HUES6 (cell line): ENCODE measurements at regions not wholly inside any gene's neighbourhood (a gene's known extent, or its start where the extent isn't known, plus 50 kb on each side); places are given as distances from the start of the nearest gene placed in this dataset.

ENCODE experiments used
- H3K27ac ChIP-seq: 2 replicates; pipeline ENCODE4 v1.7.0; 2013; ENCODE audit warnings: low read depth, mild to moderate bottlenecking, low read length, inconsistent platforms
- H3K27me3 ChIP-seq: 2 replicates; pipeline ENCODE4 v1.6.1; 2013; ENCODE audit warnings: low read length; ENCODE audit not compliant: control insufficient read depth, insufficient read depth
- H3K36me3 ChIP-seq: 2 replicates; pipeline ENCODE4 v1.6.1; 2013; ENCODE audit warnings: low read length; ENCODE audit not compliant: control insufficient read depth, insufficient read depth
- H3K4me1 ChIP-seq: 2 replicates; pipeline ENCODE4 v1.6.1; 2013; ENCODE audit warnings: low read length; ENCODE audit not compliant: control insufficient read depth, insufficient read depth
- H3K4me3 ChIP-seq: 2 replicates; pipeline ENCODE4 v1.5.1; 2013; ENCODE audit warnings: low read depth, low read length
- H3K9ac ChIP-seq: one replicate; pipeline ENCODE4 v1.6.1; 2013; ENCODE audit warnings: mild to moderate bottlenecking, low read length
- H3K9me3 ChIP-seq: 2 replicates; pipeline ENCODE4 v1.6.1; 2013; ENCODE audit warnings: low read depth, low read length; ENCODE audit not compliant: control insufficient read depth, insufficient read depth

DNA sequence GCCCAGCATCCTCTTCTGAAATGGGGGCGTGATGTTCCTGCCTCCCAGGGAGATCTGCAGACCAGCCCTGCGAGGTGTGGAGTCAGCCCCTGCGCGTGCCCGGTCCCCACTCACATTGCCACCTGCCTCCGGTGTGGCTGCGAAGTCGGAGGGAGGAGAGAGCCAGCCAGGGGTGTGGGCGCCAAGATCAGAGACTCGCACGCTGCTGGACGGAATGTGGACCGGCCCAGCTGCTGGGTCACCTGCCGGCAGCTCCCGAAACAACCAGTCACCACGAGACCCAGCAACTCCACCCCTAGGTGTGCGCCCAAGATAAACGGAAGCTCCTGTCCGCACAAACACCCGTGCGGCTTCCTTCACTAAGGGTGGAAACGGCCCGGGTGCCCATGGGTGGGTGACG is 51.1 kb upstream of the EGFL7 start:
- Histone ChIP-seq H3K9ac (no peak overlapping the region), H3K4me3 (no peak overlapping the region), H3K36me3 (no peaks in the 10 kb centered on the region), H3K9me3 (no peaks in the 10 kb centered on the region), H3K4me1 (peaks cover 42% of the 10 kb centered on the region), H3K27me3 (no peaks in the 10 kb centered on the region), H3K27ac (no peak overlapping the region)

DNA sequence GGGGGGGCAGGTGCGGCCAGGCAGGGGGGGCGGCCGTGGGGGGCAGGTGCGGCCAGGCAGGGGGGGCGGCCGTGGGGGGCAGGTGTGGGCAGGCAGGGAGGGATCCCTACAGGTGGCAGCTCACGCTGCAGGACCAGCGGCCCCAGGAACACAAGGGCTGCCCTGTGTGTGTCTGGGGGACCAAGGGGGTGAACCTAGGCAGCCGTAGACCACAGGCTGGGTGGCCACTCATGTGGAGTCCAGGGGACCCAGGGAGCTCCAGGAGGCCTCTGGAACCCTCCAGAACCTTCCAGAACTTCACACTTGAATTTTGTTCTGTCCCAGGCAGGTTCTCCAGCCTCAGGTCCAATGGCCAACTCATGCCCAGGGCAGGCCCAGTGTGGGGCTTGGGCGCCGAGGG is 51.6 kb upstream of the EGFL7 start:
- H3K27me3 ChIP-seq: no peaks in the 10 kb centered on the region
- no peaks in the 10 kb centered on the region for H3K36me3 ChIP-seq
- peaks cover 47% of the 10 kb centered on the region for H3K4me1 ChIP-seq
- no peak overlapping the region for H3K4me3 ChIP-seq
- H3K27ac ChIP-seq: no peak overlapping the region
- no peaks in the 10 kb centered on the region for H3K9me3 ChIP-seq
- H3K9ac ChIP-seq: no peak overlapping the region

GRCh38 chr9:136610426-136610825 is 52.3 kb upstream of the EGFL7 start:
- Histone ChIP-seq H3K36me3 (no peaks in the 10 kb centered on the region), H3K4me3 (no peak overlapping the region), H3K9me3 (no peaks in the 10 kb centered on the region), H3K4me1 (peaks cover 44% of the 10 kb centered on the region), H3K27ac (no peak overlapping the region), H3K27me3 (no peaks in the 10 kb centered on the region), H3K9ac (no peak overlapping the region)

GRCh38 chr9:136609838-136610311 is 52.8 kb upstream of the EGFL7 start:
- Histone ChIP-seq H3K4me1 (peaks cover 43% of the 10 kb centered on the region), H3K9ac (no peak overlapping the region), H3K36me3 (no peaks in the 10 kb centered on the region), H3K4me3 (no peak overlapping the region), H3K9me3 (no peaks in the 10 kb centered on the region), H3K27me3 (no peaks in the 10 kb centered on the region), H3K27ac (no peak overlapping the region)

GRCh38 chr9:136609160-136609475 is 53.6 kb upstream of the EGFL7 start:
- Histone ChIP-seq H3K4me1 (peaks cover 46% of the 10 kb centered on the region), H3K27me3 (no peaks in the 10 kb centered on the region)

DNA sequence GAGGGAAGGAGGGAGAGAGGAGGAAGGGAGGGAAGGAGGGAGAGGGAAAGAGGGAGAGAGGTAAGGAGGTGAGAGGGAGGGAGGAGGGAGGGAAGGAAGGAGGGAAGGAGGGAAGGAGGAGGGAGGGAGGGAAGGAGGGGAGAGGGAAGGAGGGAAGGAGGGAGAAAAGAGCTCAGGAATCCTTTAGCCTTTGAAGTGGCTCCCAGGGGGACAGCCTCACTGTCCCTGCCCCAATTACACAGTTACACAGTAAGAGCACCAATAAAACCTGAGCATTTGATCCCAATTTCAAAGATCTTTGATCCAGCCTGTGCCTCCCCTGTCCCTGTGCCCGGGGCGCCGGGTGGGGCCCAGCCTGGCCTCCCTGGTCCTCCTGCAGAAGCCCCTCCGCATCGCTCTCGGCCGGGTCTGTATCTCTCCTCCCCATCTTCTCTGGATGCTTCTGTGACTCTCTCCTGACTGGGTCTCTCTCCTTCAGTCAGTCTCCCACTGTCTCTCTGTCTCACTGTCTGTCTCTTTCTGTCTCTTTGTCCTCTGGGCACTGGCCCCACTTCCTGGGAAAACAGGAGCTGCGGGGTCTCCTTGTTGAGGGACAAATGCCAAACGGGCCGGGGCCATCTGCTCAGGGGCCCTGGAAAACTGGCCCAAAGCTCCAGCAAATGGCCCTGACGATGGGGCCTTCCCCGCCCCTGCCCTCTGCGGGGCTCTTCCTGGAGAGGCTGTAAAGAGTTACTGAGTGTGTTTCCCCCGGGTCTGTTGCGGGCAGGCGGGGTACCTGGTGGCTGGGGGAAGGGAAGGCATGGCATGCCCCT is 54.2 kb upstream of the EGFL7 start:
- Histone ChIP-seq H3K27ac (no peak overlapping the region), H3K4me3 (no peak overlapping the region), H3K36me3 (no peaks in the 10 kb centered on the region), H3K9ac (no peak overlapping the region), H3K4me1 (peaks cover 46% of the 10 kb centered on the region), H3K9me3 (no peaks in the 10 kb centered on the region), H3K27me3 (no peaks in the 10 kb centered on the region)

More at GRCh38 chr9:136609160-136609475, 53.6 kb upstream of the EGFL7 start:
- Histone ChIP-seq H3K4me3 (no peak overlapping the region), H3K36me3 (no peaks in the 10 kb centered on the region), H3K9me3 (no peaks in the 10 kb centered on the region), H3K27ac (no peak overlapping the region), H3K9ac (no peak overlapping the region)

- Histone ChIP-seq H3K4me3 (no peak overlapping the region), H3K4me1 (peaks cover 53% of the 10 kb centered on the region), H3K9ac (no peak overlapping the region), H3K36me3 (no peaks in the 10 kb centered on the region), H3K27me3 (no peaks in the 10 kb centered on the region), H3K9me3 (no peaks in the 10 kb centered on the region), H3K27ac (no peak overlapping the region)
Measured at GRCh38 chr9:136607334-136607919, 55.3 kb upstream of the EGFL7 start.

- H3K9me3 ChIP-seq: no peaks in the 10 kb centered on the region
- no peak overlapping the region for H3K4me3 ChIP-seq
- H3K36me3 ChIP-seq: no peaks in the 10 kb centered on the region
- H3K9ac ChIP-seq: no peak overlapping the region
- no peak overlapping the region for H3K27ac ChIP-seq
- H3K27me3 ChIP-seq: no peaks in the 10 kb centered on the region
- peaks cover 57% of the 10 kb centered on the region for H3K4me1 ChIP-seq
Measured at GRCh38 chr9:136606687-136607333, 55.9 kb upstream of the EGFL7 start.

GRCh38 chr9:136605988-136606660 is 56.6 kb upstream of the EGFL7 start:
- H3K4me3 ChIP-seq: no peak overlapping the region
- H3K9ac ChIP-seq: no peak overlapping the region
- H3K9me3 ChIP-seq: no peaks in the 10 kb centered on the region
- H3K27me3 ChIP-seq: no peaks in the 10 kb centered on the region
- H3K27ac ChIP-seq: no peak overlapping the region
- H3K4me1 ChIP-seq: peaks cover 57% of the 10 kb centered on the region
- H3K36me3 ChIP-seq: no peaks in the 10 kb centered on the region

DNA sequence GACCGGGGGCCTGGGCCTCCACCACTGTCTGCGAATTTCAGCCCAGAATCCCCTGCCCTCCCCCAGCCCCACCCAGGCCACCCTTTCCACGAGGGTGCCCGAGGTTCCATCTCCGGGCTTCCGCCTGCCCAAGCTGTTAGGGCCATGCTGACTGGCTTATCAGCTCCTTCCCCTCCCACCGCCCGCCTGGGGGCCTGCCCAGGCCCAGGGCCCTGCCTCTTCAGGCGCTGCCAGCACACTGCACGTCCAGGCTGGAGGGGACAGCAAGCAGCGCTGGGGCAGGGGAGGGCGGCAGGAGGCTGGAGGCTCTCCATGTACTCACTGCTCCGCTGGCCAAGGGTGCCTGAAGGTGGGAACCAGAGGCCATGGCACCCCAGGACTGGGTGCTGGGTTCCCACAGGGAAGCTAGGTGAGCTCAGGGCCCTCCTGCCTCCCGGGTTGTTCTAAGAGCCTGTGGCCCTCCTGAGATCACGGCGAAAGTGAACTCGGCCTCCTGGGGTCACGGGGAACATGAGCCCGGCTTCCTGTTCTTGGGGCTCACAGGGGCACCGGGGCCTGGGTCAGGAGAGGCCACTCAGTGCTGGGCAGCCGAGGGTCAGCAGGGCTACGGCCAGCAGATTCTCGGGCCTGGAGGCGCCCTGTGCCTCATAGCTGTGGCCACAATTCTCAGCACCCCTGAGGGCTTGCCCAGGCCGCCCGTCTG is 57.7 kb upstream of the EGFL7 start:
- Histone ChIP-seq H3K4me3 (no peak overlapping the region), H3K9ac (no peak overlapping the region), H3K27ac (no peak overlapping the region), H3K36me3 (no peaks in the 10 kb centered on the region), H3K9me3 (no peaks in the 10 kb centered on the region), H3K4me1 (peaks cover 59% of the 10 kb centered on the region), H3K27me3 (no peaks in the 10 kb centered on the region)
